ENCODE measurements at regions not wholly inside any gene's neighbourhood (a gene's known extent, or its start where the extent isn't known, plus 50 kb on each side); places are given as distances from the start of the nearest gene placed in this dataset.

DNA sequence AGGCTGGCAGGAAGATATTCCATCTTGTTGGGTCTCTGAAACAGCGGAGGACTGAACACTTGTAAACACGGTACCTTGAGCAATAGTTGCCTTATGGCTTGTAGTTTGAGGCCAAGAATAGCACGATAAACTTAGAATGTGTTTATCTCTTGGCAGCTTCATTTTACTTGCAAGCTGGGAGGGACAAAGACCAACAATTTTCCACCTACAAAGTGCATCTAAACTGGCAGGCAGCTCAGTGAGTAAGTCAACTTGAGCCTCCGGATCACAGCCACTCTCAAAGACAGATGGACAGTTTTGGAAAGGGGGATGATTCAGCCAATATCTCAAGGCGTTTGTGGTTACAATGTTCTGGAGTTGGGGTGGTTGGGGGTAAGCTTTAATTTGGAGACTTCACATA is 652.6 kb downstream of the CETN3 start:
- Histone ChIP-seq H2AK5ac (ENCODE audit: low read depth, low read length) (no peak overlapping the region), H3K79me1 (ENCODE audit: low read depth in 1 of 2, low read length in 2 of 2) (no peaks in the 10 kb centered on the region), H2BK5ac (ENCODE audit: low read depth, low read length, poor library complexity, severe bottlenecking) (no peak overlapping the region), H4K8ac (ENCODE audit: low read depth in 2 of 2, low read length in 2 of 2) (no peak overlapping the region), H4K91ac (ENCODE audit: insufficient read depth, low read depth, low read length) (no peak overlapping the region), H2AK9ac (replicated peaks; ENCODE audit: low read depth, low read length, poor library complexity) (no peak overlapping the region), H2BK120ac (ENCODE audit: low read depth, low read length) (no peak overlapping the region), H3K4ac (ENCODE audit: low read depth, low read length) (no peak overlapping the region), H3K9ac (ENCODE audit: low read depth, low read length) (no peak overlapping the region), H3K14ac (replicated peaks; ENCODE audit: low read depth, low read length) (no peak overlapping the region), H3K27ac (ENCODE audit: insufficient read depth, low read length) (no peak overlapping the region), H3K4me1 (ENCODE audit: control insufficient read depth, insufficient read depth, low read length) (no peaks in the 10 kb centered on the region), H4K5ac (ENCODE audit: low read depth, low read length) (no peak overlapping the region), H3K27me3 (ENCODE audit: control insufficient read depth, insufficient read depth, low read length) (no peaks in the 10 kb centered on the region), H2BK15ac (ENCODE audit: low read depth, low read length) (no peak overlapping the region), H2BK20ac (ENCODE audit: low read depth, low read length) (no peak overlapping the region), H3K4me2 (ENCODE audit: low read depth, low read length) (no peak overlapping the region), H2AFZ (replicated peaks; ENCODE audit: low read length, poor library complexity) (no peak overlapping the region), H4K20me1 (ENCODE audit: insufficient read depth, low read length) (no peaks in the 10 kb centered on the region), H3K18ac (ENCODE audit: low read depth, low read length) (no peak overlapping the region), H3K23ac (ENCODE audit: low read depth, low read length) (no peak overlapping the region), H3K36me3 (ENCODE audit: control insufficient read depth, insufficient read depth, low read length) (no peaks in the 10 kb centered on the region), H3K56ac (ENCODE audit: extremely low read depth, insufficient read depth, low read length) (no peak overlapping the region), H3K9me1 (ENCODE audit: insufficient read depth, low read length) (no peaks in the 10 kb centered on the region), H3K4me3 (ENCODE audit: insufficient read depth, low read depth, low read length) (no peak overlapping the region), H3K9me3 (ENCODE audit: control insufficient read depth, insufficient read depth, low read length) (peaks cover 2% of the 10 kb centered on the region; the same call in 1 of the 2 replicates)
- dilution Hi-C loops (cut with HindIII; ENCODE audit: low sequenced_read_pairs, unreplicated experiment) (no loop called here), in situ Hi-C loops (cut with MboI; ENCODE audit: low sequenced_read_pairs) (no loop called here), intact Hi-C loops (cut with micrococcal nuclease) (no loop called here)
- no CpG with 5 or more reads among the region's 5 CpGs for WGBS, 2 experiments (ENCODE audit: extremely low coverage in 2 of 2, insufficient read length in 1 of 2)
- ChIA-PET POLR2A (ENCODE audit: unreplicated experiment) (no interaction called here), CTCF (no interaction called here)
- DNase-seq (no peak), ATAC-seq (ENCODE audit: low read depth) (no peak)
- no TSS peak for BruUV-seq (replicated peaks)
- TF ChIP-seq, protein P1, sequence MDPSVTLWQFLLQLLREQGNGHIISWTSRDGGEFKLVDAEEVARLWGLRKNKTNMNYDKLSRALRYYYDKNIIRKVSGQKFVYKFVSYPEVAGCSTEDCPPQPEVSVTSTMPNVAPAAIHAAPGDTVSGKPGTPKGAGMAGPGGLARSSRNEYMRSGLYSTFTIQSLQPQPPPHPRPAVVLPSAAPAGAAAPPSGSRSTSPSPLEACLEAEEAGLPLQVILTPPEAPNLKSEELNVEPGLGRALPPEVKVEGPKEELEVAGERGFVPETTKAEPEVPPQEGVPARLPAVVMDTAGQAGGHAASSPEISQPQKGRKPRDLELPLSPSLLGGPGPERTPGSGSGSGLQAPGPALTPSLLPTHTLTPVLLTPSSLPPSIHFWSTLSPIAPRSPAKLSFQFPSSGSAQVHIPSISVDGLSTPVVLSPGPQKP (IDR thresholded peaks at IDR 0.05; ENCODE audit: borderline replicate concordance, low read depth, low read length): no peak
- TF ChIP-seq MXI1 (IDR thresholded peaks at IDR 0.05; ENCODE audit: borderline replicate concordance, low read depth, low read length) (no peak), RAD21 (IDR thresholded peaks at IDR 0.05; ENCODE audit: low read length) (no peak), RCOR1 (IDR thresholded peaks at IDR 0.05; ENCODE audit: insufficient replicate concordance, low read length) (no peak), MAZ (IDR thresholded peaks at IDR 0.05; ENCODE audit: borderline replicate concordance, low read depth, low read length) (no peak), RFX5 (IDR thresholded peaks at IDR 0.05; ENCODE audit: low read depth, low read length) (no peak), SMC3 (IDR thresholded peaks at IDR 0.05; ENCODE audit: low read depth, low read length) (no peak)
- TF ChIP-seq, protein P2, sequence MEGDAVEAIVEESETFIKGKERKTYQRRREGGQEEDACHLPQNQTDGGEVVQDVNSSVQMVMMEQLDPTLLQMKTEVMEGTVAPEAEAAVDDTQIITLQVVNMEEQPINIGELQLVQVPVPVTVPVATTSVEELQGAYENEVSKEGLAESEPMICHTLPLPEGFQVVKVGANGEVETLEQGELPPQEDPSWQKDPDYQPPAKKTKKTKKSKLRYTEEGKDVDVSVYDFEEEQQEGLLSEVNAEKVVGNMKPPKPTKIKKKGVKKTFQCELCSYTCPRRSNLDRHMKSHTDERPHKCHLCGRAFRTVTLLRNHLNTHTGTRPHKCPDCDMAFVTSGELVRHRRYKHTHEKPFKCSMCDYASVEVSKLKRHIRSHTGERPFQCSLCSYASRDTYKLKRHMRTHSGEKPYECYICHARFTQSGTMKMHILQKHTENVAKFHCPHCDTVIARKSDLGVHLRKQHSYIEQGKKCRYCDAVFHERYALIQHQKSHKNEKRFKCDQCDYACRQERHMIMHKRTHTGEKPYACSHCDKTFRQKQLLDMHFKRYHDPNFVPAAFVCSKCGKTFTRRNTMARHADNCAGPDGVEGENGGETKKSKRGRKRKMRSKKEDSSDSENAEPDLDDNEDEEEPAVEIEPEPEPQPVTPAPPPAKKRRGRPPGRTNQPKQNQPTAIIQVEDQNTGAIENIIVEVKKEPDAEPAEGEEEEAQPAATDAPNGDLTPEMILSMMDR (conservative IDR thresholded peaks at IDR 0.05; ENCODE audit: low read depth, low read length): no peak
- TF ChIP-seq, protein P3, sequence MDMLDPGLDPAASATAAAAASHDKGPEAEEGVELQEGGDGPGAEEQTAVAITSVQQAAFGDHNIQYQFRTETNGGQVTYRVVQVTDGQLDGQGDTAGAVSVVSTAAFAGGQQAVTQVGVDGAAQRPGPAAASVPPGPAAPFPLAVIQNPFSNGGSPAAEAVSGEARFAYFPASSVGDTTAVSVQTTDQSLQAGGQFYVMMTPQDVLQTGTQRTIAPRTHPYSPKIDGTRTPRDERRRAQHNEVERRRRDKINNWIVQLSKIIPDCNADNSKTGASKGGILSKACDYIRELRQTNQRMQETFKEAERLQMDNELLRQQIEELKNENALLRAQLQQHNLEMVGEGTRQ (IDR thresholded peaks at IDR 0.05; ENCODE audit: low read depth, low read length): no peak
